ENCODE measurements at regions not wholly inside any gene's neighbourhood (a gene's known extent, or its start where the extent isn't known, plus 50 kb on each side); places are given as distances from the start of the nearest gene placed in this dataset.

GRCh38 chr11:79963856-79964645 lies 523.2 kb upstream of the TENM4 start:
- no peak for DNase-seq

GRCh38 chr11:79960461-79960860 lies 519.6 kb upstream of the TENM4 start:
- no peak for DNase-seq

DNA sequence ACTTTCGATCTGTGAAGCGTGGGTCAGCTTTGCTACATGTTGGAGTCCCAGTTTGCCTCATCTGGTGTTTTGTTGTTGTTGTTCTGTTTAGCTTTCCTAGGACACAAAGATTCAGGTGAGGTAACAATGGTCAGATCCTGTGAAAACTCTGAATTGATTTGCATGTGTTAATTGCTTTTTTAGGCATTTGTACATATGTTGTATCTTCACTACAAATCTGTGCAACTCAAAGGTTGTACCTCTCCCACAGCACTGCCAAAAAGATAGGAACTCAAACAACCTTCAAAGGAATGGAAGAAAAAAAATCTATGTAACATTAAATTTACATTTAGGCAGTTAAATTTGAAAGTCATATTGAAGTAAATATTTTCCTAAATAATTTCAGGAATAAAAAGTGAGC lies 518.5 kb upstream of the TENM4 start:
- no peak for DNase-seq

DNA sequence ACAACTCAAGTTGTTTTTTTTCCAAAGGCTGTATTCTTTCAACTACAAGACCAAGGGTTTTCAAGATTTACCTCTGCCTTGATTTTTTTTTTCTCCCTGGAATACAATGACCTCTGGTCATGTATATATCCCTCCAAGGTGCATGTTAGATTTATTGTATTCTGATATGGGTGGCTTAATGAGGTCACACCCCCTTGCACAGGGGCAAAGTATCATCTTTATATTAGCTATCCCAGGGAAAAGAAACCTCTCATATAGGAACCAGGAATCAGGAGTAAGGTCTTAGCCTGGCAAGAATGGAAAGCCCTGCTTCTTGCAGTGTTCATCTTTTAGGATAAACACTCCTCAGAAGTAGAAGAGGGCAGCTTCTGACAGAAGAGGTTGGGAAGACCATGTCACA lies 516.9 kb upstream of the TENM4 start:
- DNase-seq: no peak

- no peak for DNase-seq
These were observed 515.2 kb upstream of the TENM4 start for GRCh38 chr11:79956061-79956460.

DNA sequence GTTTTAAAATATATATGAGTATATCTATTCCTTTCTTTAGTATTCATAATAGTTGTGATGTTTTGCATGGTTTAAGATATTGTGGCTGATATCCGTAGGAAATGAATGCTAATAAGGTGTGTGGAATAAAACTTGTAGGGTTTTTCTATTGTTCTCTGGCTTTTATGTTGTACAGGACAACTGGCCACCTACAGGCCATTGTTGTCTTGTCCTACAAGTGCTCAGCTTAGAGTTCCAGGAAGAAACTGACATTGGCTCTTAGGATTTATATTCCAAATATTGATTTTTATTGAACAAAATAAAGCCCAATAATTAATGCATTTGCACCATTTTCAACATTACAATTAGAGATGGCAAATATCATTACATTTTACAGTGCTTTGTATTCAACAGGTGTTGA lies 512.8 kb upstream of the TENM4 start:
- DNase-seq: no peak

- DNase-seq: no peak
These were observed 509.9 kb upstream of the TENM4 start for GRCh38 chr11:79950741-79951140.

- no peak for DNase-seq
These were observed 509.3 kb upstream of the TENM4 start for GRCh38 chr11:79950172-79950571.

DNA sequence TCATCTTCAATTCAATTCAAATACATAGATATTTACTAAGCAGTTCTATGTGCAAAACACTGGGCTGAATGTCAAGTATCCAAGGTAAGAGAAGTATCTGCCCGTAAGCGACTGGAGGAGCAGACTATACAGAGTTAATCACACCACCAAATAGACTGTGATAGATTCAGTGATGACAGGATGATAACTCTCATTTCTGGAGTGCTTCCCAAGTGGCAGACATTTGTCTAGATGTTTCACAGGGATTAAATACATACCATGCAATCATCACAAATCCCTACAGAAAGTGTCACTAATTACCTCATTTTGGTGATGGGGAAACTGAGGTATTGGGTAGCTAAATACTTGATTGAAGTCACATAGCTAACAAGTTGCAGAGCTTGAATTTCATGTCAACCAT lies 508.7 kb upstream of the TENM4 start:
- no peak for DNase-seq

GRCh38 chr11:79942646-79943045 lies 501.8 kb upstream of the TENM4 start:
- DNase-seq: no peak

- DNase-seq: no peak
These were observed 501.3 kb upstream of the TENM4 start for GRCh38 chr11:79942090-79942489.

GRCh38 chr11:79940974-79941735 lies 500.3 kb upstream of the TENM4 start:
- no peak for DNase-seq

DNA sequence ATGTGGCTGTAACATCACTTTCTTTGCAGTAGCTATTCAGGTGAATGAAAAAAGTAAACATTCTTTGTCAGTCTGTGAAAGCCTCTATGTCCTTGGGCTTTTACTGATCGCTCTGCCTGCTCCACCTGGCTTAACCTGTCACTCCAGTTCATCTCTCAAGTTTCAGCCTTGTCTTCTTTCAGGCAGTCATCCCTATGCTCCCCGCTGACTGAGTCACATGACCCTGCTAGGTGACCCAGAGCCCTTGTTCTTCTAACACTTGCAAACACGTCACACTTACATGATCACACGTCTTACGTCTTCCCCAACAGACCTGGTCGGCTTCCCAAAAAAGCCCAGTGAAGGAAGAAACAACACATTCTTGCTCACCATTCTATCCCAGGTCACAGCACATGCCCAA lies 499.3 kb upstream of the TENM4 start:
- no peak for DNase-seq

DNA sequence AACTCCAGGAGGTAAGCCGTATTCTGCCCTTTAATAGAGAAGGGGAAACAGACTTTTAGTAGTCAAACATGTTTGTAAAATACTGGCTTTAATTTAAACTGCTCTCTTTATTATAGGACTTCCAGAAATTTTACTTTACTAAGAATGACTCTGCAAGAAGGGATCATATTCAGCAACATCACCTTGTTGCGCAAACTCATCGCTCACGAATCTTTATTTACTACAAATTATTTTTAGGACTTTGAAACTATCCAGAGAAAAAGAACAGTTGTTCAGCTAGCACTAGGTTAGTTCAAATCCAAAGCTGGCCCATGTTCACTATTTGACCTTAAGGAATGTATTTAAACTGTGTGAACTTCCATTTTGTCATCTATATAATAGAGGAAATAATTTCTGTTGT lies 498.3 kb upstream of the TENM4 start:
- DNase-seq: no peak

- no peak for DNase-seq
These were observed 497.0 kb upstream of the TENM4 start for GRCh38 chr11:79937676-79938334.

- no peak for DNase-seq
These were observed 491.8 kb upstream of the TENM4 start for GRCh38 chr11:79932612-79933011.

DNA sequence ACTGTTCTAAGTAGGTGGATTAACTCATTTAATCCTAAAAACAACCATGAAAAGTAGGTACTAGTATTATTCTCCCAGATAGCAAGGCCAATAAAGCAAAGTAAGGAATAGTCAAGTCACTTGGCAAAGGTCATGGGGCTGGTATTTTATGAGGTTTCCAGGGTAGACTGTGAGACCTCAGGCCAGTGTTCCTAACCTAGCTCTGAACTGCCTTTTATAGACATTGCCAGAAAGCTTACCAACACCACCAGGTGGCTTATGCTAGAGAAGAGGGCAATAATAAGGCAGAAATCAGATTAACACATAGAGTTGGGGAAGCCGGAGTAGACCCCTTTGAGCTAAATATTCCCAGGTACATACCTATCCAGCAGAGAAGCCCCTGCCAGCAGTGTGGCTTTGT lies 490.9 kb upstream of the TENM4 start:
- no peak for DNase-seq

DNA sequence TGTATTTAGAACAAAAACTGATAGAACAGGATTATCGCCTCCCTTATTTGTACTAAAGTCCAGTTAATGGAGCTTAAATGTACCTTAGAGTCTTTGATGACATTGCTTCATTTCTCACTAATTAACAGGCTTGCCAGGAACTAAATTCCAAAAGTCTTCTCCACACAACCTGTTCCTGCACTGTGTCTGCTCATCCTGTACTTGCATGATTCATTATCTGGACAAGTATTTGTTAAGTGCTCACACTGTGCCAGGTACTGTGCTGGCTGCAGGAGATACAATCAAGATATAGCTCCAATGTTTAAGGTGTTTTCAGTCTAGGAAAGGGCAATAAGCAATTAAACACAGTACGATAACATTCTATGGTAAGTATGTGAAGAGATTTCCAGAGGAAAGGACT lies 485.9 kb upstream of the TENM4 start:
- DNase-seq: no peak

DNA sequence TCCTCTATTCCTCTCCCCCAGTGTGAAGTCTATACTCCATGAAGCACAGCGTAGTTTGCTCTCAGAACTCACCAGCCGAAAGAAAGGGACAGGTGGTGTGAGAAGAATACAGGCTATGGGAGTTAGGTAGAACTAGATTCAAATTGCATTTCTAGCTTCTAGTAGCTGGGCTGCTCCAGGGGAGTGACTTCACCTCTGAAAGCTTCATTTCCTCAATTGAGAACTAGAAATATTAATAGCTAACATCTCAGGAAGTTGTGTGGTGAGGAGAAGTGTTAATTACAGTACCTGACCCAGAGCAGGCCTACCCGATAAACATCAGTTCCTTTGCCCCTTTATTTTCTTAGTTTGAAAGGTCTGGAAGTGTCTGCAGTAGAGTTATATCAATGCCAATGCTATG lies 484.7 kb upstream of the TENM4 start:
- DNase-seq: no peak

GRCh38 chr11:79922641-79923040 lies 481.8 kb upstream of the TENM4 start:
- no peak for DNase-seq

- DNase-seq: no peak
These were observed 479.6 kb upstream of the TENM4 start for GRCh38 chr11:79920480-79920879.

DNA sequence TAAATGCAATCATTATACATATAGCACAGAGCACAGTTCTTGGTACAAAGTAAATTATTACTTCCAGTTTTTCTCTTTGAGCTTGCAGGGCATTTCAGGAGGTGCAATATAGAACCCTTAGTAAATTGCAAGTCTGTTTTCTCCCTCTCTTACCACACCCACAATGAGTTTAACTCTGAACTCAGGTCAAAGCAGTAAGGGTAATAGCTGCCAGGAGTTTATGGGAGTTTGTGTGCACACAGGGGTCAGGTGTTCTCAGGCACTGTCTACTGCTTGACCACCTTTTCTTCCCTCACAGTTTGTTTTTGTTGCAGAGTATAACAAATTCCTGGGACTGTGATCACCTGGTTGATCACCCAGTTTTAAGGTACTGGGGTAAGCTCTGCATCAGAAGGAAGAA lies 478.5 kb upstream of the TENM4 start:
- DNase-seq: no peak

DNA sequence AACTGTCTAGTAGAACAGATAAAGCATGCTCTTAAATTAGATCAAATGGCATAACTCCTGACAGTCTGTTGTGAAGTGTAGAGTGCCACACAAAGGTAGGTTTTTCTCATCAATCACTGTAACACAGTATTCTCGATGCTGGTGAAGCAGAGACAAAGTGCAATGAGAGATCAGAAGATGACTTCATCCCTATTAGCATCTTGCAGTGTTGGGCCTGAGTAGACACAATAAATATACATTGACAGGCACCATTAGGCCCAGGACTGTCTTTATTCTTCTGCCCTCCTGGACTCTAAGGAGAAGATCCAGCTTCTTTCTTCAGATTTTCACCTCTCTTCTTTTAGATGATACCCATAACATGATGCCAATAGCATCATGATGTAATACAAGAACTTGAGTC lies 478.0 kb upstream of the TENM4 start:
- DNase-seq: no peak

GRCh38 chr11:79906164-79906563 lies 465.3 kb upstream of the TENM4 start:
- no peak for DNase-seq

Data from activated gamma-delta T cell (primary cell).